ENCODE measurements at regions not wholly inside any gene's neighbourhood (a gene's known extent, or its start where the extent isn't known, plus 50 kb on each side); places are given as distances from the start of the nearest gene placed in this dataset.

- H3K4me3 ChIP-seq (ENCODE audit: low read depth, low read length): no peak overlapping the region
- TF ChIP-seq CTCF (IDR thresholded peaks at IDR 0.05; ENCODE audit: low read depth, low read length): no peak
Observed at GRCh38 chr2:13725945-13726344, 906.6 kb upstream of the LRATD1 start.

- TF ChIP-seq CTCF (IDR thresholded peaks at IDR 0.05; ENCODE audit: low read depth, low read length): no peak
- H3K4me3 ChIP-seq (ENCODE audit: low read depth, low read length): no peak overlapping the region
Observed at GRCh38 chr2:13745330-13745729, 887.2 kb upstream of the LRATD1 start.

- H3K4me3 ChIP-seq (ENCODE audit: low read depth, low read length): no peak overlapping the region
- TF ChIP-seq CTCF (IDR thresholded peaks at IDR 0.05; ENCODE audit: low read depth, low read length): no peak
Observed at GRCh38 chr2:13751955-13752354, 880.6 kb upstream of the LRATD1 start.

- no peak overlapping the region for H3K4me3 ChIP-seq (ENCODE audit: low read depth, low read length)
- no peak for TF ChIP-seq CTCF (IDR thresholded peaks at IDR 0.05; ENCODE audit: low read depth, low read length)
Observed at GRCh38 chr2:13758412-13758811, 874.1 kb upstream of the LRATD1 start.

GRCh38 chr2:13768274-13768673 lies 864.2 kb upstream of the LRATD1 start:
- H3K4me3 ChIP-seq (ENCODE audit: low read depth, low read length): no peak overlapping the region
- no peak for TF ChIP-seq CTCF (IDR thresholded peaks at IDR 0.05; ENCODE audit: low read depth, low read length)

- no peak for TF ChIP-seq CTCF (IDR thresholded peaks at IDR 0.05; ENCODE audit: low read depth, low read length)
- H3K4me3 ChIP-seq (ENCODE audit: low read depth, low read length): no peak overlapping the region
Observed at GRCh38 chr2:13770279-13770678, 862.2 kb upstream of the LRATD1 start.

- H3K4me3 ChIP-seq (ENCODE audit: low read depth, low read length): no peak overlapping the region
- TF ChIP-seq CTCF (IDR thresholded peaks at IDR 0.05; ENCODE audit: low read depth, low read length): no peak
Observed at GRCh38 chr2:13779996-13780395, 852.5 kb upstream of the LRATD1 start.
